ENCODE measurements at regions not wholly inside any gene's neighbourhood (a gene's known extent, or its start where the extent isn't known, plus 50 kb on each side); places are given as distances from the start of the nearest gene placed in this dataset.

DNA sequence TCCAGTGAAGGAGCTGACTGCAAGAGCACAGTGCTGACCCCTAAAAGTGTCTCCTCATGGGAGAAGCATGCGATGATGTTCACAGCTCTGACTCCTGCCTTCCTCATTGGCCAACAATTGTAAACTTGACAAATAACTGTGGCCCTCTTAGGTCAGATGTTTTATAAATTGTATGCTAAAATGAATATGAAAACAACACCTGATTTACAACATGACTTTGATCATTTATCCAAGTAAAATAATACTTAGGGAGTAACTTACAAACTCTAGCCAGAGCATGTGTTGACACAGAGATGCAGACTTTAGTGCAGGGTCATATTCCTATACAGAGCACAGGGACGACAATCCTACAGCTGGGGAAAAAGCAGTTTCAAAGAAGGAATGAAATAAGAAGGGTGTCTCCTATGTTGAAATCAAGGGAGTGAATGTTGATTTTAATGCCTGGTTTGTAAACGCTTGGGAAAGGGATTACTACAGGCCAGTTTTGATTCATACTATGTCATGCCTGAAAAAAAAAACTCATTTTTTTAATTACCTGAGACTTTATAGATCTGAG lies 391.4 kb upstream of the AKR1E2 start:
- TF ChIP-seq, protein P1, sequence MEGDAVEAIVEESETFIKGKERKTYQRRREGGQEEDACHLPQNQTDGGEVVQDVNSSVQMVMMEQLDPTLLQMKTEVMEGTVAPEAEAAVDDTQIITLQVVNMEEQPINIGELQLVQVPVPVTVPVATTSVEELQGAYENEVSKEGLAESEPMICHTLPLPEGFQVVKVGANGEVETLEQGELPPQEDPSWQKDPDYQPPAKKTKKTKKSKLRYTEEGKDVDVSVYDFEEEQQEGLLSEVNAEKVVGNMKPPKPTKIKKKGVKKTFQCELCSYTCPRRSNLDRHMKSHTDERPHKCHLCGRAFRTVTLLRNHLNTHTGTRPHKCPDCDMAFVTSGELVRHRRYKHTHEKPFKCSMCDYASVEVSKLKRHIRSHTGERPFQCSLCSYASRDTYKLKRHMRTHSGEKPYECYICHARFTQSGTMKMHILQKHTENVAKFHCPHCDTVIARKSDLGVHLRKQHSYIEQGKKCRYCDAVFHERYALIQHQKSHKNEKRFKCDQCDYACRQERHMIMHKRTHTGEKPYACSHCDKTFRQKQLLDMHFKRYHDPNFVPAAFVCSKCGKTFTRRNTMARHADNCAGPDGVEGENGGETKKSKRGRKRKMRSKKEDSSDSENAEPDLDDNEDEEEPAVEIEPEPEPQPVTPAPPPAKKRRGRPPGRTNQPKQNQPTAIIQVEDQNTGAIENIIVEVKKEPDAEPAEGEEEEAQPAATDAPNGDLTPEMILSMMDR (IDR thresholded peaks at IDR 0.05; ENCODE audit: insufficient read depth, low read length): no peak
- no peak for TF ChIP-seq POLR2AphosphoS5 (IDR thresholded peaks at IDR 0.05; ENCODE audit: low read depth)
- TF ChIP-seq REST (IDR thresholded peaks at IDR 0.05; ENCODE audit: insufficient replicate concordance, low read depth): no peak
